ENCODE measurements at regions not wholly inside any gene's neighbourhood (a gene's known extent, or its start where the extent isn't known, plus 50 kb on each side); places are given as distances from the start of the nearest gene placed in this dataset.

- no peaks in the 10 kb centered on the region for H3K9me2 ChIP-seq (ENCODE audit: low read depth, low read length)
- H3K4me1 ChIP-seq (ENCODE audit: insufficient read depth, low read length, severe bottlenecking): no peaks in the 10 kb centered on the region
- no peaks in the 10 kb centered on the region for H3K79me2 ChIP-seq (ENCODE audit: insufficient read depth, low read length)
- no peaks in the 10 kb centered on the region for H3F3A ChIP-seq (ENCODE audit: insufficient read depth, low read length)
- H3K36me3 ChIP-seq (ENCODE audit: insufficient read depth, low read length): no peaks in the 10 kb centered on the region
- no peak overlapping the region for H3K4me3 ChIP-seq (ENCODE audit: low read depth, low read length, poor library complexity, severe bottlenecking)
- no peak overlapping the region for H3K9ac ChIP-seq (ENCODE audit: low read length)
- no peak overlapping the region for H2AFZ ChIP-seq (ENCODE audit: low read length)
- TF ChIP-seq EZH2 (IDR thresholded peaks at IDR 0.05; ENCODE audit: borderline replicate concordance, low read length) (no peak), CTCF (IDR thresholded peaks at IDR 0.05; ENCODE audit: low read length) (no peak)
- H3K9me3 ChIP-seq (ENCODE audit: low read length): no peaks in the 10 kb centered on the region
- no peaks in the 10 kb centered on the region for H4K20me1 ChIP-seq (ENCODE audit: insufficient read depth, low read length)
- H3K27ac ChIP-seq (ENCODE audit: low read depth, low read length, poor library complexity, severe bottlenecking): no peak overlapping the region
- no peaks in the 10 kb centered on the region for H3K27me3 ChIP-seq (ENCODE audit: insufficient read depth, low read length)
- no peak overlapping the region for H3K4me2 ChIP-seq (ENCODE audit: low read length)
Measured at GRCh38 chr7:80346704-80347103, 165.2 kb downstream of the GNAT3 start.

DNA sequence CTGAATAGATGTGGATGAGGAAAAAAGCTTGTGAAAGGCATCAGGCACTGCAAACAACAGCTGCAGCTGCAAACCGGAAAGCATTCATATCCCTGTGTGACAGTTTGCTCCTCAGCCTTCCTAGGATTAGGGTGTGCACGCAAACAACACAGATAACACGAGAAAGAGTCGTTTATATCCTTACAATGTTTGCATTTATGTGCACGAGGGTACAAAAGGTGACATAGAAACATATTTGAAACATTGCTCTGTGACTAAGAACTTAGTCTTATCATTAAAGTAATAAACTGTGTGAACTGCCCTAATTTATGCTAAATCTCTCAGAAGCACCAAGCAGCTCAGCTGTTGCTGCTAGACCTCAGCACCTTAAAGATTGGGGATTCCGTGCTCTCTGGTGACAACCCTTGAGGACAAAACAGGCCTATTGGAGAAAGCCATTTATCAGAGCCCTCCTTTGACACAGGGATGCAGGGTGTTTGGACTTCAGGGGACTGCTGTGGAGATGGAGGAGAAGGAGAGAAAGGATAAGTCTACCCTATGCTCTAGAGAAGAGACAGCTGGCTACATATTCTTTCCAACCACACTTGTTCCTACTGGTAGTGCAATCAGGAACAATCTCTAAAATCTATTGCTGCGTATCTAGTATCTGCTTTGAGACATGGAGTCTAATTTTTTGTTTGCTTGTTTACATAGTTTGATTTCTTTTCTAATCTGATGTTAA is 176.2 kb downstream of the GNAT3 start:
- Histone ChIP-seq H3F3A (ENCODE audit: insufficient read depth, low read length) (no peaks in the 10 kb centered on the region), H2AFZ (ENCODE audit: low read length) (no peak overlapping the region), H3K36me3 (ENCODE audit: insufficient read depth, low read length) (no peaks in the 10 kb centered on the region), H3K27ac (ENCODE audit: low read depth, low read length, poor library complexity, severe bottlenecking) (no peak overlapping the region), H3K27me3 (ENCODE audit: insufficient read depth, low read length) (no peaks in the 10 kb centered on the region), H4K20me1 (ENCODE audit: insufficient read depth, low read length) (no peaks in the 10 kb centered on the region), H3K9ac (ENCODE audit: low read length) (no peak overlapping the region), H3K4me3 (ENCODE audit: low read depth, low read length, poor library complexity, severe bottlenecking) (no peak overlapping the region), H3K79me2 (ENCODE audit: insufficient read depth, low read length) (no peaks in the 10 kb centered on the region), H3K4me1 (ENCODE audit: insufficient read depth, low read length, severe bottlenecking) (no peaks in the 10 kb centered on the region), H3K4me2 (ENCODE audit: low read length) (no peak overlapping the region), H3K9me3 (ENCODE audit: low read length) (no peaks in the 10 kb centered on the region), H3K9me2 (ENCODE audit: low read depth, low read length) (no peaks in the 10 kb centered on the region)
- TF ChIP-seq CTCF (IDR thresholded peaks at IDR 0.05; ENCODE audit: low read length) (no peak), EZH2 (IDR thresholded peaks at IDR 0.05; ENCODE audit: borderline replicate concordance, low read length) (no peak)

DNA sequence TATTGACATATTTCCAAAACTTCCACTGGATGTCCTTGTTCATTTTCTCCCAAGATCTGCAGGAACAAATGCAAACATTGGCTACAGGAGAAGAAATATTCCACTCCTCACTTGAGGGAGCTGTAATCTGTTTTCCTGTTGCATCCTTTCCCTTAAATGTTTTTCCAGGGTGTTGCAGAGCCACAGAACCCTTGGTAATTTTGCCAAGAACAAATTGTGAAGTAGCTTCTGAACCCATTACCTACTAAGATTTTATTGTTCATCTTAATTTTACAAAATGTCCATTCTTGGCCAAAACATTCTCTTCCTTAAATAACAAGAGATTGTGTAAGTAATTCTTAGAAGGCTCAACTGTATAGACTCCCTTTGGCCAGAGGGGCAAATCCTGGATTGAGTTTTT is 177.0 kb downstream of the GNAT3 start:
- H3K4me1 ChIP-seq (ENCODE audit: insufficient read depth, low read length, severe bottlenecking): no peaks in the 10 kb centered on the region
- no peak overlapping the region for H3K27ac ChIP-seq (ENCODE audit: low read depth, low read length, poor library complexity, severe bottlenecking)
- no peaks in the 10 kb centered on the region for H3F3A ChIP-seq (ENCODE audit: insufficient read depth, low read length)
- H4K20me1 ChIP-seq (ENCODE audit: insufficient read depth, low read length): no peaks in the 10 kb centered on the region
- no peaks in the 10 kb centered on the region for H3K36me3 ChIP-seq (ENCODE audit: insufficient read depth, low read length)
- H3K9me2 ChIP-seq (ENCODE audit: low read depth, low read length): no peaks in the 10 kb centered on the region
- no peak for TF ChIP-seq CTCF (IDR thresholded peaks at IDR 0.05; ENCODE audit: low read length)
- TF ChIP-seq EZH2 (IDR thresholded peaks at IDR 0.05; ENCODE audit: borderline replicate concordance, low read length): no peak
- no peak overlapping the region for H3K9ac ChIP-seq (ENCODE audit: low read length)
- H3K4me3 ChIP-seq (ENCODE audit: low read depth, low read length, poor library complexity, severe bottlenecking): no peak overlapping the region
- H3K4me2 ChIP-seq (ENCODE audit: low read length): no peak overlapping the region
- no peaks in the 10 kb centered on the region for H3K9me3 ChIP-seq (ENCODE audit: low read length)
- H2AFZ ChIP-seq (ENCODE audit: low read length): no peak overlapping the region
- no peaks in the 10 kb centered on the region for H3K79me2 ChIP-seq (ENCODE audit: insufficient read depth, low read length)
- H3K27me3 ChIP-seq (ENCODE audit: insufficient read depth, low read length): no peaks in the 10 kb centered on the region
